Gastrocnemius medialis (tissue), 4 donors: ENCODE measurements at regions not wholly inside any gene's neighbourhood (a gene's known extent, or its start where the extent isn't known, plus 50 kb on each side); places are given as distances from the start of the nearest gene placed in this dataset.

Experiments
- ATAC-seq, 2 donors: fragments of 150-250 bp; one replicate each; pipeline ENCODE4 v1.9.1; 2016
- DNase-seq, 2 donors: peaks; one replicate each; pipeline ENCODE4 v3.0.0-alpha.2; 2019
- H3K27ac ChIP-seq, 4 donors: fragments of 200-600 bp; sonication (generic); 1 replicate in 1 of 4; 2 replicates in 3 of 4; pipeline ENCODE4 v1.5.1; 2016 to 2018; ENCODE audit warnings: mild to moderate bottlenecking in 2 of 4, moderate library complexity in 1 of 4
- H3K27me3 ChIP-seq, 3 donors: fragments of 200-600 bp; sonication (generic) in 2 of 3; 1 replicate in 1 of 3; 2 replicates in 2 of 3; pipeline versions ENCODE4 v1.5.1 to v1.6.0; 2016 to 2019; ENCODE audit warnings: mild to moderate bottlenecking in 1 of 3, moderate library complexity in 1 of 3
- H3K36me3 ChIP-seq, 2 donors: fragments of 200-600 bp; sonication (generic) in 1 of 2; one replicate each; pipeline ENCODE4 v1.5.1; 2017 to 2018
- H3K4me1 ChIP-seq, 2 donors: fragments of 200-600 bp; sonication (generic) in 1 of 2; one replicate each; pipeline ENCODE4 v1.5.1; 2016 to 2017; ENCODE audit warnings: mild to moderate bottlenecking in 2 of 2
- H3K4me3 ChIP-seq, 4 donors: fragments of 200-600 bp; sonication (generic) in 3 of 4; 1 replicate in 1 of 4; 2 replicates in 3 of 4; pipeline ENCODE4 v1.5.1; 2016 to 2019; ENCODE audit warnings: mild to moderate bottlenecking in 2 of 4
- H3K9me3 ChIP-seq, 3 donors: fragments of 200-600 bp; sonication (generic) in 2 of 3; 1 replicate in 1 of 3; 2 replicates in 2 of 3; pipeline ENCODE4 v1.5.1; 2016 to 2019
- POLR2A ChIP-seq, 2 donors: fragments of 450-650 bp; IDR thresholded peaks; one replicate each; pipeline ENCODE4 v1.6.1; 2017; ENCODE audit warnings: antibody characterized with exemption in 2 of 2, mild to moderate bottlenecking in 2 of 2, moderate library complexity in 2 of 2
- in situ Hi-C, 4 donors: fragments of 200-750 bp; cut with MboI; loops; one replicate each; pipeline versions ENCODE4 v1.15.0 to v1.8.0; 2017; ENCODE audit warnings: low sequenced_read_pairs in 4 of 4
- intact Hi-C: fragments of 100-400 bp; cut with DNase I; formaldehyde crosslinking; loops from one replicate; pipeline ENCODE4 v1.15.1; 2023; ENCODE audit warnings: low total_unique reads
- TF ChIP-seq, protein P1 (sequence below), 5 experiments: fragments of 450-650 bp in 3 of 5; fragments of 200-600 bp in 2 of 5; sonication (generic) in 2 of 5; IDR thresholded peaks in 4 of 5; conservative IDR thresholded peaks in 1 of 5; 1 replicate in 4 of 5; 2 replicates in 1 of 5; pipeline ENCODE4 v1.5.1; 2016 to 2019; ENCODE audit warnings: antibody characterized with exemption in 5 of 5, mild to moderate bottlenecking in 3 of 5, moderate library complexity in 3 of 5

DNA sequence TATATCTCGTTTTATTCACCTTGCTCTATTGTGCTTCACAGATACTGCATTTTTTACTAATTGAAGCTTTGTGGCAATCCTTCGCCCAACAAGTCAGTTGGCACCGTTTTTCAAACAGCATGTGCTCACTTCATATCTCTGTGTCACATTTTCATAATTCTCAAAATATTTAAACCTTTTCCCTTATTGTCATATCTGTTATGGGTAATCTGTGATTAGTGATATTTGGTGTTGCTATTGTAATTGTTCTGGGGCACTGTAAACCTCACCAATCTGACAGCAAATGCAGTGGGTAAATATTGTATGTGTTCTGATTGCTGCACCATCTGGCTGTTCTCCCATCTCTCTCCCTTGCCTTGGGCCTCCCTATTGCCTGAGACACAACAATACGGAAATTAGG lies 191.3 kb downstream of the BTG1 start:
- no peaks in the 10 kb centered on the region for H3K9me3 ChIP-seq
- H3K36me3 ChIP-seq = no peaks in the 10 kb centered on the region
- H3K27ac ChIP-seq = no peak overlapping the region
- ATAC-seq = no peak
- H3K27me3 ChIP-seq = no peaks in the 10 kb centered on the region
- intact Hi-C loops = no loop called here
- no peak for DNase-seq
- TF ChIP-seq, protein P1, sequence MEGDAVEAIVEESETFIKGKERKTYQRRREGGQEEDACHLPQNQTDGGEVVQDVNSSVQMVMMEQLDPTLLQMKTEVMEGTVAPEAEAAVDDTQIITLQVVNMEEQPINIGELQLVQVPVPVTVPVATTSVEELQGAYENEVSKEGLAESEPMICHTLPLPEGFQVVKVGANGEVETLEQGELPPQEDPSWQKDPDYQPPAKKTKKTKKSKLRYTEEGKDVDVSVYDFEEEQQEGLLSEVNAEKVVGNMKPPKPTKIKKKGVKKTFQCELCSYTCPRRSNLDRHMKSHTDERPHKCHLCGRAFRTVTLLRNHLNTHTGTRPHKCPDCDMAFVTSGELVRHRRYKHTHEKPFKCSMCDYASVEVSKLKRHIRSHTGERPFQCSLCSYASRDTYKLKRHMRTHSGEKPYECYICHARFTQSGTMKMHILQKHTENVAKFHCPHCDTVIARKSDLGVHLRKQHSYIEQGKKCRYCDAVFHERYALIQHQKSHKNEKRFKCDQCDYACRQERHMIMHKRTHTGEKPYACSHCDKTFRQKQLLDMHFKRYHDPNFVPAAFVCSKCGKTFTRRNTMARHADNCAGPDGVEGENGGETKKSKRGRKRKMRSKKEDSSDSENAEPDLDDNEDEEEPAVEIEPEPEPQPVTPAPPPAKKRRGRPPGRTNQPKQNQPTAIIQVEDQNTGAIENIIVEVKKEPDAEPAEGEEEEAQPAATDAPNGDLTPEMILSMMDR (IDR thresholded peaks at IDR 0.05 in 4 of 5, conservative IDR thresholded peaks at IDR 0.05 in 1 of 5) = no peak
- TF ChIP-seq POLR2A (IDR thresholded peaks at IDR 0.05) = no peak
- H3K4me3 ChIP-seq = no peak overlapping the region
- in situ Hi-C loops = no loop called here
- H3K4me1 ChIP-seq = no peaks in the 10 kb centered on the region

DNA sequence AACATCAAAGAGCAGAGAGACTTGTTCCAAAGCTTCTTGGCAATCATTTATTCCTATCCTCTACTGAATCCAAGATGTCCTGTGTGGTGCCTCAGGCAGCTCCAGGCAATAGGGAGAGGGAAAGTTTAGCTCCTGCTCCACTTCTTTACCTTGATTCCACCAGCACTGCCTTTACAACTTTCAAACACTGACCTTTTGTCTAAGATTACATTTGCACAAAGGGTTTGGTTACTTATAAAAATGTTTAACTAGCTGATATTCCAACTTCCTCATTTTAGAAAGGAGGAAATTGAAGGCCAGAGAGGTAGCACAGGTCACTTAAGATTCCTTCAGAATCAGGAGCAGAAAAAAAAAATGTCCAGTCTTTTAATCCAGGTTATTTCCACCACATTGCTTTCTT lies 192.7 kb downstream of the BTG1 start:
- TF ChIP-seq, protein P1 (IDR thresholded peaks at IDR 0.05 in 4 of 5, conservative IDR thresholded peaks at IDR 0.05 in 1 of 5) = no peak
- no peak for TF ChIP-seq POLR2A (IDR thresholded peaks at IDR 0.05)
- no peak for DNase-seq
- H3K4me3 ChIP-seq = no peak overlapping the region
- no peaks in the 10 kb centered on the region for H3K9me3 ChIP-seq
- no peak overlapping the region for H3K27ac ChIP-seq
- in situ Hi-C loops = no loop called here
- no peaks in the 10 kb centered on the region for H3K36me3 ChIP-seq
- intact Hi-C loops = no loop called here
- H3K4me1 ChIP-seq = no peaks in the 10 kb centered on the region
- no peak for ATAC-seq
- H3K27me3 ChIP-seq = no peaks in the 10 kb centered on the region

DNA sequence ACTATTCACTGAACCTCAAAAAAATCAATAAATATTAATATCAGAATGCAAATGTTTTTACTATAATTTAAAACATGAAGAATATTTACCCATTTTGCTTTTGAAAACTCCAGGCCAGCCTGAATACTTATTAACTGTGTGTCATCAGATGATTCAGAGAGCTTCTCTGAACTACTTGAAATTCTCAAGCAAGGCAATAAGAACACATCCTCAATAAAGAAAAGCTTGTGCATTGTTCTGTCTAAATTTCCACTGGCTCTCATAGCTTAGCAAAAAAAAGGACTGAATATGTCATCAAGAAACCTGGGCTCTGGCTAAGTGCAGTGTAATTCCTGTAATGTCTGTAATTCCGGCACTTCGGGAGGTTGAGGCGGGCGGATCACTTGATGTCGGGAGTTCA lies 194.1 kb downstream of the BTG1 start:
- ATAC-seq = no peak
- Histone ChIP-seq H3K9me3 (no peaks in the 10 kb centered on the region), H3K36me3 (no peaks in the 10 kb centered on the region), H3K27ac (no peak overlapping the region), H3K4me1 (no peaks in the 10 kb centered on the region), H3K27me3 (no peaks in the 10 kb centered on the region), H3K4me3 (no peak overlapping the region)
- no peak for DNase-seq
- intact Hi-C loops = no loop called here
- in situ Hi-C loops = no loop called here
- TF ChIP-seq, protein P1 (IDR thresholded peaks at IDR 0.05 in 4 of 5, conservative IDR thresholded peaks at IDR 0.05 in 1 of 5) = no peak

DNA sequence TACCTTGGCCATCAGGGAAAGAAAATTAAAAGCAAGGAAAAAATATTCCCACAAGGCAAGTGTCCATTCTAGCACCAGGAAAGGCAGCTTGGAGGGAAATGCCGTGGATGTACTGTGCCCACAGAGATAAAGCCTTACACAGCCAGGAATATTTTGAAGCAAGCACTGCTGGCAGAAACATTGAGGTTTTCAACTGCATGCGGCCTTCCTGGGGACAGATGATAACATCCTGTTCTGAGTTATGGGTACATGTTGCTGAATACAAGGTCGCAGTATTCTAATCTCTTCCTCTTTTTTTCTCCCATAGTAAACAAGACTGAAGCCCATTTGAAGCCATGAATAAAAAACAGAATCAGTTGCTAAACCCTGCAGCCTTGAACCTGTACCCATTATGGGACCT lies 197.1 kb downstream of the BTG1 start:
- intact Hi-C loops = no loop called here
- Histone ChIP-seq H3K4me1 (no peaks in the 10 kb centered on the region), H3K4me3 (no peak overlapping the region), H3K27me3 (no peaks in the 10 kb centered on the region), H3K9me3 (no peaks in the 10 kb centered on the region), H3K36me3 (no peaks in the 10 kb centered on the region), H3K27ac (peak overlapping the region in 2 of 4 donors; percentile 3 to 33)
- DNase-seq (no peak), ATAC-seq (peak in 1 of 2 donors; percentile 46)
- in situ Hi-C loops = no loop called here
- no peak for TF ChIP-seq POLR2A (IDR thresholded peaks at IDR 0.05)
- TF ChIP-seq, protein P1 (IDR thresholded peaks at IDR 0.05 in 4 of 5, conservative IDR thresholded peaks at IDR 0.05 in 1 of 5) = no peak

DNA sequence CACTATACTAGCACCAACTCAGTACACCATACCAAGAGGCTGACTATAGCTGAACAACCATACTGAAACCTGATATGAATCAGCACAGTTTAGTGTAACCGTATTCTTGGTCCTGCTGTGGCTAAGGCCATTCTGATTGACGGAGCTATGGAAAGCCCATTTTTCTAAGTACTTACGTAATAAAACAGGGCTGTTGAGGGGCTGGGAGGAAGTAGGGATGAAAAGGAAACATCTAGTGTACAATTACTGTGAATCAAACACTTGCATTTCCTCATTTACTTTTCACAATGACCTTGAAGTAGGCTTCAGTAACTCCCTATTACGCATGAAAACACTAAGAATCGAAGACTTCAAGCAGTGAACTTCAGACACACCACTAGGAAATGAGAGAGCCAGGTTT lies 198.2 kb downstream of the BTG1 start:
- Histone ChIP-seq H3K27me3 (no peaks in the 10 kb centered on the region), H3K36me3 (no peaks in the 10 kb centered on the region), H3K9me3 (no peaks in the 10 kb centered on the region), H3K4me1 (no peaks in the 10 kb centered on the region), H3K4me3 (no peak overlapping the region), H3K27ac (no peak overlapping the region)
- intact Hi-C loops = no loop called here
- ATAC-seq (no peak), DNase-seq (no peak)
- TF ChIP-seq, protein P1 (IDR thresholded peaks at IDR 0.05 in 4 of 5, conservative IDR thresholded peaks at IDR 0.05 in 1 of 5) = no peak
- no peak for TF ChIP-seq POLR2A (IDR thresholded peaks at IDR 0.05)
- in situ Hi-C loops = no loop called here
